ENCODE measurements at regions not wholly inside any gene's neighbourhood (a gene's known extent, or its start where the extent isn't known, plus 50 kb on each side); places are given as distances from the start of the nearest gene placed in this dataset.

DNA sequence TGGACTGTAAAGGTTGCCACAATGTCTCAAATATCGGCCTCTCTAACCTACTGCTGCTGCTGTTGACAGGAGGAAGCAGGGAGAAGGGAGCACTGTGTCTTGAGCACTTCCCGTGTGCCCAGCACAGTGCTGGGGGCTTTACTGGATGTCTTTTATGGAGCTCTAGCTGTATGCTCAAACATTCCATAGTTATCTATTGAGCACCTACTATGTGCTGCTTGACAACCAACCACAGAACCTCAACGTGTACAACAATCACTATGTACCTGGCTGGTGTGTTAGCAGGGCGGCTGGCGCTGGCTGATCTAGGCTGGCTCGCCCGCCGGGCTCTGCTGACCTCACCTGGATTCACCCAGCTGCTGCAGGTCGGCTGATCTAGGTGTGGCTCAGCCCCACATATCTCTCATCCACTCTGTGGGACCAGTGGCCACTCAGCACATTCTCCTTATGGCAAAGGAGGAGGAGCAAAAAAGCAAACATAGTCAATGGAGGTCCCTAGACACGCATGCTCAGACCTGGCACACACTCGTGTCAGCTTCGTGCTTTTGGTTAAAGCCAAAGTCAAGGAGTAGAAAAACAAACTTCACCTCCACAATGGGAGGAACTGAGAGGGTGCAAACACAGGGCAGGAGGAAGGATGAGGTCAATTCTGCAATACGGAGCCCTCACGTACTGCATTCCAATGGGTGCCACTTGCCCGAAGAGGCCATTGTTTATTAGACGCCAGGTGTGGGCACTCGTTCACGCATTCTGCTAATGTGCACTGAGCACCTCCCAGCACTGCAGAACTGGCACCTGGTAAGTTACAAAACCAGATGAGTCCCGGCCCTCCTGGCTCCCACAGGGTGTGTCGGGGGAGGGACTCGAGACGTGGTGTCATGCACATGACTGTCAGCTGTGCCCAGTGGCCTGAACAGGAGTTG lies 147.2 kb downstream of the SCARB1 start:
- no peak overlapping the region for H3K4me3 Mint-ChIP-seq
- DNase-seq (ENCODE audit: low spot score in 2 of 2) (no peak), ATAC-seq (replicated peaks; ENCODE audit: extremely low read depth, poor library complexity, severe bottlenecking) (no peak)
- no peak overlapping the region for H3K27ac Mint-ChIP-seq (ENCODE audit: low read depth)
- H3K27me3 Mint-ChIP-seq: no peaks in the 10 kb centered on the region
- H3K36me3 Mint-ChIP-seq (ENCODE audit: insufficient read depth): no peaks in the 10 kb centered on the region
- H3K9me3 Mint-ChIP-seq: no peaks in the 10 kb centered on the region
- H3K4me1 Mint-ChIP-seq: peaks cover 31% of the 10 kb centered on the region

- no peak overlapping the region for H3K4me3 Mint-ChIP-seq
- peaks cover 23% of the 10 kb centered on the region for H3K4me1 Mint-ChIP-seq
- no peaks in the 10 kb centered on the region for H3K36me3 Mint-ChIP-seq (ENCODE audit: insufficient read depth)
- H3K9me3 Mint-ChIP-seq: no peaks in the 10 kb centered on the region
- H3K27ac Mint-ChIP-seq (ENCODE audit: low read depth): peak overlapping the region; percentile 92
- ATAC-seq (replicated peaks; ENCODE audit: extremely low read depth, poor library complexity, severe bottlenecking): no peak
- no peaks in the 10 kb centered on the region for H3K27me3 Mint-ChIP-seq
- DNase-seq (ENCODE audit: low spot score in 2 of 2): no peak
Measured at GRCh38 chr12:124715121-124715990, 147.9 kb upstream of the NCOR2 start.

GRCh38 chr12:124713436-124714082 lies 146.1 kb upstream of the NCOR2 start:
- no peaks in the 10 kb centered on the region for H3K36me3 Mint-ChIP-seq (ENCODE audit: insufficient read depth)
- no peaks in the 10 kb centered on the region for H3K9me3 Mint-ChIP-seq
- ATAC-seq (replicated peaks; ENCODE audit: extremely low read depth, poor library complexity, severe bottlenecking): peak; percentile 84
- H3K27ac Mint-ChIP-seq (ENCODE audit: low read depth): peak overlapping the region; percentile 93
- DNase-seq (ENCODE audit: low spot score in 2 of 2): peak in 1 of 2 donors; percentile 42
- H3K27me3 Mint-ChIP-seq: no peaks in the 10 kb centered on the region
- peak overlapping the region; percentile 70 for H3K4me3 Mint-ChIP-seq
- H3K4me1 Mint-ChIP-seq: peaks cover 23% of the 10 kb centered on the region

GRCh38 chr12:124713041-124713435 lies 145.6 kb upstream of the NCOR2 start:
- ATAC-seq (replicated peaks; ENCODE audit: extremely low read depth, poor library complexity, severe bottlenecking) (peak; percentile 32), DNase-seq (ENCODE audit: low spot score in 2 of 2) (no peak)
- Mint-ChIP-seq H3K4me3 (peak overlapping the region; percentile 70), H3K36me3 (ENCODE audit: insufficient read depth) (no peaks in the 10 kb centered on the region), H3K27ac (ENCODE audit: low read depth) (peak overlapping the region; percentile 93), H3K9me3 (no peaks in the 10 kb centered on the region), H3K4me1 (peaks cover 23% of the 10 kb centered on the region), H3K27me3 (no peaks in the 10 kb centered on the region)

GRCh38 chr12:124711344-124711743 lies 143.9 kb upstream of the NCOR2 start:
- no peak overlapping the region for H3K4me3 Mint-ChIP-seq
- no peak overlapping the region for H3K27ac Mint-ChIP-seq (ENCODE audit: low read depth)

DNA sequence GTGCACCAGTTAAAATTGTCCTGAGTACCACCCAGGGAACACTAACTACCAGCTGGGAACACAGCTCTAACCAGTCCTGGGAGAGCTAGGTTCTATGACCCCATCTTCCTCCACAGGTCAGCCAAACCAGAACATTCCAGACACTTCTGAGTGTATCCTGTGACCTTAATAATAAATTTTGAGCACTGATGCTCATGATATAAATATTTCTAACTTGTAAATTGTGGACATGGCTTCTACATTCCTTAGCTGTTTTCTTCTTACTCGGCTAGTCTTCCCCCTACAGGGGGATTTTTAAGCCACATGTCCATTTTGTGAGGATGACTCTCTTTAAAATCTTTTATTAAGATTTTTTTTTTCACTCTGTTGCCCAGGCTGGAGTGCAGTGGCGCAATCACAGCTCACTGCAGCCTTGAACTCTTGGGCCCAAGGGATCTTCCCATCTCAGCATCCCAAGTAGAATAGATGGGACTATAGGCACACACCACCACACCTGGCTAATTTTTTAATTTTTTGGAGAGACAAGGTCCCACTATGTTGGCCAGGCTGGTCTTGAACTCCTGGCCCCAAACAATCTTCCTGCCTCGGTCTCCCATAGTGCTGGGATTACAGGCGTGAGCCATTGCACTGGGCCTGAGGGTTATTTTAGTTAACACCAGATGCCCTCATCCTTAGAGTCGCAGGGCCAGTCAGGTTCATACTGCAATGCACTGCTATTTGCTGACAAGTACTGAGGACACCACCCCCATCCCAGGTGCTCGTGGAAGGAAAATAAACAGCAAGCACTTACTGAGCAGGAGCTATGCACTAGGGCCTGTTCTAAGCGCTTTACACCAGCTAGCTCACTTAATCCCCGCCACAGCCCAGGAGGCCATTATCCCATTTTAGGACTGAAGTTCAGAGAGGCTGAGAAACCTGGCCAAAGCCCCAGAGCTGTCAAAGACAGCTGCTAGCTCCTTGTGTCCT lies 142.6 kb upstream of the NCOR2 start:
- no peak for ATAC-seq (replicated peaks; ENCODE audit: extremely low read depth, poor library complexity, severe bottlenecking)
- Mint-ChIP-seq H3K9me3 (no peaks in the 10 kb centered on the region), H3K4me1 (peaks cover 21% of the 10 kb centered on the region), H3K36me3 (ENCODE audit: insufficient read depth) (no peaks in the 10 kb centered on the region), H3K27ac (ENCODE audit: low read depth) (no peak overlapping the region), H3K4me3 (no peak overlapping the region), H3K27me3 (no peaks in the 10 kb centered on the region)
- no peak for DNase-seq (ENCODE audit: low spot score in 2 of 2)

More at GRCh38 chr12:124711344-124711743, 143.9 kb upstream of the NCOR2 start:
- ATAC-seq (replicated peaks; ENCODE audit: extremely low read depth, poor library complexity, severe bottlenecking): no peak
- peaks cover 23% of the 10 kb centered on the region for H3K4me1 Mint-ChIP-seq
- no peak for DNase-seq (ENCODE audit: low spot score in 2 of 2)
- H3K36me3 Mint-ChIP-seq (ENCODE audit: insufficient read depth): no peaks in the 10 kb centered on the region
- no peaks in the 10 kb centered on the region for H3K27me3 Mint-ChIP-seq
- no peaks in the 10 kb centered on the region for H3K9me3 Mint-ChIP-seq

- Mint-ChIP-seq H3K27ac (ENCODE audit: low read depth) (no peak overlapping the region), H3K4me1 (no peaks in the 10 kb centered on the region), H3K9me3 (no peaks in the 10 kb centered on the region), H3K36me3 (ENCODE audit: insufficient read depth) (peaks cover 1% of the 10 kb centered on the region), H3K4me3 (no peak overlapping the region), H3K27me3 (no peaks in the 10 kb centered on the region)
- ATAC-seq (replicated peaks; ENCODE audit: extremely low read depth, poor library complexity, severe bottlenecking) (no peak), DNase-seq (ENCODE audit: low spot score in 2 of 2) (no peak)
Measured at GRCh38 chr12:124707316-124707715, 139.9 kb upstream of the NCOR2 start.

- Mint-ChIP-seq H3K4me3 (no peak overlapping the region), H3K27ac (ENCODE audit: low read depth) (no peak overlapping the region), H3K36me3 (ENCODE audit: insufficient read depth) (peaks cover 1% of the 10 kb centered on the region), H3K9me3 (no peaks in the 10 kb centered on the region), H3K4me1 (no peaks in the 10 kb centered on the region), H3K27me3 (no peaks in the 10 kb centered on the region)
- ATAC-seq (replicated peaks; ENCODE audit: extremely low read depth, poor library complexity, severe bottlenecking): no peak
- no peak for DNase-seq (ENCODE audit: low spot score in 2 of 2)
Measured at GRCh38 chr12:124706363-124706762, 139.0 kb upstream of the NCOR2 start.

- Mint-ChIP-seq H3K4me1 (no peaks in the 10 kb centered on the region), H3K9me3 (no peaks in the 10 kb centered on the region), H3K36me3 (ENCODE audit: insufficient read depth) (peaks cover 1% of the 10 kb centered on the region), H3K27ac (ENCODE audit: low read depth) (peak overlapping the region; percentile 67), H3K4me3 (no peak overlapping the region), H3K27me3 (no peaks in the 10 kb centered on the region)
- no peak for ATAC-seq (replicated peaks; ENCODE audit: extremely low read depth, poor library complexity, severe bottlenecking)
- no peak for DNase-seq (ENCODE audit: low spot score in 2 of 2)
Measured at GRCh38 chr12:124705545-124706138, 138.2 kb upstream of the NCOR2 start.

- Mint-ChIP-seq H3K4me3 (no peak overlapping the region), H3K27me3 (peaks cover under 1% of the 10 kb centered on the region), H3K4me1 (no peaks in the 10 kb centered on the region), H3K27ac (ENCODE audit: low read depth) (peak overlapping the region; percentile 67), H3K36me3 (ENCODE audit: insufficient read depth) (peaks cover 1% of the 10 kb centered on the region), H3K9me3 (no peaks in the 10 kb centered on the region)
- no peak for ATAC-seq (replicated peaks; ENCODE audit: extremely low read depth, poor library complexity, severe bottlenecking)
- no peak for DNase-seq (ENCODE audit: low spot score in 2 of 2)
Measured at GRCh38 chr12:124704619-124705018, 137.2 kb upstream of the NCOR2 start.

DNA sequence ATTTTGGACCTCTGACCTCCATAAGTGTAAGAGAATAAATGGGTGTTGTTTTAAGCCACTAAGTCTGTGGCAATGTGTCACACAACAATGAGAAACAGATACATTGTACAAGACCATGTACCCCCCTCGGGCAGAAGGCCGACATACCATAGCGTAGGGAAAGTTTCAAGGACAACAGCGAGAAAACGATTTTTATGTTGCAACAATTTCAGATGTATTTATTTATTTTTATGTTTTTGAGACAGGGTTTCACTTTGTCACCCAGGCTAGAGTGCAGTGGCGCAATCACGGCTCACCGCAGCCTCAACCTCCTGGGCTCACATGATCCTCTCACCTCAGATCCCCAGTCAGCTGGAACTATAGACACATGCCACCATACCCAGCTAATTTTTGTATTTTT lies 136.4 kb upstream of the NCOR2 start:
- H3K27ac Mint-ChIP-seq (ENCODE audit: low read depth): no peak overlapping the region
- no peak for ATAC-seq (replicated peaks; ENCODE audit: extremely low read depth, poor library complexity, severe bottlenecking)
- H3K27me3 Mint-ChIP-seq: peaks cover 8% of the 10 kb centered on the region
- no peaks in the 10 kb centered on the region for H3K4me1 Mint-ChIP-seq
- H3K36me3 Mint-ChIP-seq (ENCODE audit: insufficient read depth): peaks cover 1% of the 10 kb centered on the region
- DNase-seq (ENCODE audit: low spot score in 2 of 2): no peak
- H3K9me3 Mint-ChIP-seq: no peaks in the 10 kb centered on the region
- no peak overlapping the region for H3K4me3 Mint-ChIP-seq
